ENCODE measurements at regions not wholly inside any gene's neighbourhood (a gene's known extent, or its start where the extent isn't known, plus 50 kb on each side); places are given as distances from the start of the nearest gene placed in this dataset.

- TF ChIP-seq, protein P1, sequence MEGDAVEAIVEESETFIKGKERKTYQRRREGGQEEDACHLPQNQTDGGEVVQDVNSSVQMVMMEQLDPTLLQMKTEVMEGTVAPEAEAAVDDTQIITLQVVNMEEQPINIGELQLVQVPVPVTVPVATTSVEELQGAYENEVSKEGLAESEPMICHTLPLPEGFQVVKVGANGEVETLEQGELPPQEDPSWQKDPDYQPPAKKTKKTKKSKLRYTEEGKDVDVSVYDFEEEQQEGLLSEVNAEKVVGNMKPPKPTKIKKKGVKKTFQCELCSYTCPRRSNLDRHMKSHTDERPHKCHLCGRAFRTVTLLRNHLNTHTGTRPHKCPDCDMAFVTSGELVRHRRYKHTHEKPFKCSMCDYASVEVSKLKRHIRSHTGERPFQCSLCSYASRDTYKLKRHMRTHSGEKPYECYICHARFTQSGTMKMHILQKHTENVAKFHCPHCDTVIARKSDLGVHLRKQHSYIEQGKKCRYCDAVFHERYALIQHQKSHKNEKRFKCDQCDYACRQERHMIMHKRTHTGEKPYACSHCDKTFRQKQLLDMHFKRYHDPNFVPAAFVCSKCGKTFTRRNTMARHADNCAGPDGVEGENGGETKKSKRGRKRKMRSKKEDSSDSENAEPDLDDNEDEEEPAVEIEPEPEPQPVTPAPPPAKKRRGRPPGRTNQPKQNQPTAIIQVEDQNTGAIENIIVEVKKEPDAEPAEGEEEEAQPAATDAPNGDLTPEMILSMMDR (IDR thresholded peaks at IDR 0.05), result no peak
- TF ChIP-seq POLR2A (IDR thresholded peaks at IDR 0.05), result no peak
Observed at GRCh38 chr3:117476572-117476971, 767.0 kb downstream of the TUSC7 start.

Data from adrenal gland (tissue), 5 donors.